ENCODE measurements at regions not wholly inside any gene's neighbourhood (a gene's known extent, or its start where the extent isn't known, plus 50 kb on each side); places are given as distances from the start of the nearest gene placed in this dataset.

GRCh38 chr7:24475166-24475961 lies 97.9 kb upstream of the PALS2 start:
- no peak for DNase-seq (ENCODE audit: low read depth, low spot score)

DNA sequence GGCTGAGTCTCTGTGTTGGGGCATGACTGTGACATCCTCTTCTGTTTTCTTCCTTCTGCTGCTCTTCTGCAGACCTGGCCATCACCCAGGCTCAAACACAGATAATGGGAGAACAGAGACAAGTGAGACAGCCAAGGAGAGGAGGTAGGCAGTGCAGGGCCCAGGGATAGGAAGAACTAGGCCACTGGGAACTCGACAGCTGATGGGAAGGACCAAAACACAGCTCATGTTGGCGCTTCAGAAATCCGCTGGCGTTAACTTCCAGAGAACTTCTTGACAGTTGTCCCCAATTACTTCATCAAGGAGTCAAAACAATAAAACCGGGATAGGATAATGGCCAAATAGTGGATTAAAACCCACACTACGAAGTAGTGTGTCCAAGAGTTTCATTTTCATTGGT lies 97.0 kb upstream of the PALS2 start:
- no peak for DNase-seq (ENCODE audit: low read depth, low spot score)

- peak; percentile 57 for DNase-seq (ENCODE audit: low read depth, low spot score)
These were observed 95.7 kb upstream of the PALS2 start for GRCh38 chr7:24477398-24478136.

DNA sequence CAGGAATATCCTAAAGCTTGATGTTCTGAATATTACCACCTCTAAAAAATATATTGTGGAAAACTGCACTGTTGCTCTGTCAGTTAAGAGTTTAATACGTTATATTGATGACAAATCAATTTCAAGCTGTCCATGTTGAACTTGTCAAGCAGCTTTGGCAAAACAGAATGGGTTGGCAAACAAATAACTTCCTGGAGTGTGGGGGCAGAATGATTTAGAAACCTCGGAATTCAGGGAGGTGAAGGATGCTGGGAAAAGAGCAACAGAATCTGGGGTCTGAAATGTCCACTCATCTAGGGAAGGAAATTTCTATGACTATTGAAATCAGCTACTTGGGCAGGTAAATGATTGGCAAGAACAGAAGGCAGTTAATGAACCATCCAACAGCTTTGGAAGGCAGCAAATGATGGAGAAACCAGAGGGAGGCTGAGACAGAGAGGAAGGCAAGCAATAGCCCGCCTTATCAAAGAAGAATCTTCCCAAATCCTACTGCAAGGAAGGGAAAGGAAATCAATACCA lies 95.1 kb upstream of the PALS2 start:
- no peak for DNase-seq (ENCODE audit: low read depth, low spot score)

GRCh38 chr7:24480501-24480900 lies 92.8 kb upstream of the PALS2 start:
- DNase-seq (ENCODE audit: low read depth, low spot score), result no peak

GRCh38 chr7:24483804-24484203 lies 89.4 kb upstream of the PALS2 start:
- DNase-seq (ENCODE audit: low read depth, low spot score), result no peak

DNA sequence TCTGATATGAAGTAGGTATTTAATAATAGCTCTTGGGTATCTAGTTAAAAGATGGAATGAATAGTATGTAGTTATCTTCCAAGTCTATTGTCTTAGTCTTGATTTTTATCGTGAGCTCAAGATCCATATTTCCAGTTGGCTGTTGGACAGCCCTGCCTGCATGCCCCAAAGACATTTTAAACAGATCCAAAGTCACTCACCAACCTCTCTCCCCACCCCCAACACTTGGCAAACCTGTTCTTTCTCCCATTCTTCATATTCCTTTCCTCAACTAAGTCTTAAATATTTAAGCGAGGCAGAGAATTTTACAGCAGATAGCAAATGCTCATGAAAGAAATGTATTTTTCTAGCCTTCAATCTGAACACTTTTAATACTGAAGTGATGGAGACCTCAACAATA lies 80.7 kb upstream of the PALS2 start:
- no peak for DNase-seq (ENCODE audit: low read depth, low spot score)

- no peak for DNase-seq (ENCODE audit: low read depth, low spot score)
These were observed 78.4 kb upstream of the PALS2 start for GRCh38 chr7:24494832-24495231.

DNA sequence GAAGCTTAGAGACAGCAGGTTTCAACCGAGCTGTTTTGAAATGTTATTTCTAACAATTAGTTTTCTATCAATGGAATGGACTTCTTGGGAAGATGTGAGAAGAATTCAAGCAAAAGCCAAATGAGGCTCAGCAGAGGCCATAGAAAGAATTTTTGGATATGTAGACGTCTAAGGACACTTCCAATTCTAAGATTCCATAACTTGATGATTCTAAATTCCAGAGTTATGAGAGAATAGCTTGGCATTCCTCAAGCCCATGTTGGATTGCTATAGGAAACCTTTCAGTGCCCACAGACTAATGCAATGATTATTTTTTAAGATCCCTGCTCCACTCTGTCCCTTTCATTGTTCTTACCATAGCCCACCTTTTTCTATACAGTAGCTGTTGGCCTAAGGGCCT lies 77.2 kb upstream of the PALS2 start:
- DNase-seq (ENCODE audit: low read depth, low spot score), result no peak

DNA sequence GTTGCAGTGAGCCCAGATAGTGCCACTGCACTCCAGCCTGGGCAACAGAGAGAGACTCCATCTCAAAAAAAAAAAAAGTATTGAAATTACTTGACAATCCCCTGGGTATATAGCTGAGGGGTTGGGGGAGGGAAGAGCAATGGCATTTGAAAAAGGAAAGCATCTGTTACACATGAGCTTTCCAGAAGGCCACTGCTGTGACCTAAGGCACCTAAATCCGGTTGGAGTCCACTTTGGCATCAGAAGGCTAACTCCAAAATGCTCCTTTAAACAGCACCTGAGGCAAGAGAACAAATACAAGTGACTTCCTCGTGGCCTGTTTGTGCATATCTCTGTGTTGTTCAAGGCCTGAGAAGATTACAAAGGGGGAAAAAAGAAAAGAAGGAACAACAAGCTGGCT lies 74.8 kb upstream of the PALS2 start:
- peak; percentile 51 for DNase-seq (ENCODE audit: low read depth, low spot score)

DNA sequence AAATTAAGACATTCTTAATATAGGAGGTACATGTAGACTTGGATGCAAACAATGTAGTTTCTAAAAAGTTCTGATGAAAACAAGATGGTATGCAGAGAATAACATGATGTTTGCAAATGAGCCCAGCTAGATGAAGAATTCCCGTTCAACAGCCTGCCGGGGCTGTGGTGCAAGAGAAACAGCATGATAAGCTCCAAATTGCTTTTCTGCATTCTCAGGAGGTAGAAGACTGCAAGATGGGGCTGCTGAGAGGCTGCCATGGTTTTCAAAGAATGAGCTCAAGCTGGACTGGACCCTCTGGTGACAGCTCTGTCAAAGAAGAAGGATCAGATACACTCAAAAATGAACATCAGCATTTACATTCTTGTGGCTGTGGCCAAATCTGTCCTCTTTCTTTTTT lies 73.4 kb upstream of the PALS2 start:
- DNase-seq (ENCODE audit: low read depth, low spot score), result no peak

DNA sequence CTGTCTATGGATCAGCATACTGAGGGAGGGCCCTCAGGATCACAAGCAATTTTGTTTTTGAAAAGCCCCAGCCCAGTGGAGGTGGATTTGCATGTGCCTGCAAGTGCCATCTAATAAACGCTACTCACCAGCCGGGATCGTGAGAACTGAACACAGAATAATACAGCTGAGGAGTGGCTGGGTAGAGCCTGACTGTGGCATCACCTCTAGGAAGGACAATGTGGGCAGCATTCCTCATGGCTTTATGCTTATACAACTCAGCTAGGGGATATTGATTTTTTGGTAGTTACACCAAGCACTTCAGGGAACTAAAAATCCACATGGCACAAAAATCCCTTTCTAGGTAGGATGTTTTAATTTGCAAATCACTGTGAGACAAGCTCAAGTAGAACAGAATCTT lies 72.7 kb upstream of the PALS2 start:
- DNase-seq (ENCODE audit: low read depth, low spot score), result no peak

- no peak for DNase-seq (ENCODE audit: low read depth, low spot score)
These were observed 72.2 kb upstream of the PALS2 start for GRCh38 chr7:24501009-24501408.

DNA sequence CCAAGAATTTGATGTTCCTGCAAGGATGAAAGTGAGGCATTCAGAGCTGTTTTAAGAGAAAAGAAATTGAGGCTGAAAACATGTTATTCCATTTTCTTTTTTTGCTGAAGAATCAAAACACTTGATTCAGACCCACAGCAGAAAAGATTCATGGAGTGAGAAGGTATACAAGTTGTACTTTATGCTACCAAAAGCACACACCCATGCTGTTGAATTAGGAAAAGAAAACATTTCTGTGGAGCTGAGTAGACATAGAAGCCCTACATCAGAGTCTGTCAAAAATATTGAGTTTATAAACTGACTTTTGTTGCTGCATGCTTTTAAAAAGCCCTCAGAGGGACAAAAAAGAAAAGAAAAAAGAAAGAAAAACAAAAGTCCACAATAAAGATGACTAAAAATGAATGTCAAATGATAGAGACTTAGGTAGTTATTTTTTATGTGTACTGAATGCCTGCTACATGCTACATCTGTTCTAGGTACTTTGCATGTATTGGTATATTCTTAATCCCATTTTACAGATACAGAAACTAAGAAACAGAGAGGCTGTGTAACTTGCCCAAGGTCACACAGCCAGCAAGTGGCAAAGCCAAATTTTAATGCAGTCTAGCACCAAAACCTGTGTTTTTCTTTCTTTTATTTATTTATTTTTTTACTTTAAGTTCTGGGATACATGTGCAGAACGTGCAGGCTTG lies 71.7 kb upstream of the PALS2 start:
- DNase-seq (ENCODE audit: low read depth, low spot score), result no peak

DNA sequence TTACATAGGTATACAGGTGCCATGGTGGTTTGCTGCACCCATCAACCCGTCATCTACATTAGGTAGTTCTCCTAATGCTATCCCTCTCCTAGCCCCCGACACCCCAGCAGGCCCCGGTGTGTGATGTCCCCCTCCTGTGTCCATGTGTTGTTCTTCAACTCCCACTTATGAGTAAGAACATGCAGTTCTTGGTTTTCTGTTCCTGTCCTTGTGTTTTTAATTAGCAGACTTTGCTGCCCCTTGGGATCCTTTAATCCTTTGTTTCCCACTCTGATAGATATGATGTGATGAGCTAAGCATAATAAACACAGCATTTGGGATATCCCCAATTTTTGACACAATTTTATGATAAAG lies 71.1 kb upstream of the PALS2 start:
- DNase-seq (ENCODE audit: low read depth, low spot score), result no peak

- DNase-seq (ENCODE audit: low read depth, low spot score), result no peak
These were observed 69.7 kb upstream of the PALS2 start for GRCh38 chr7:24503506-24503905.

GRCh38 chr7:24504040-24504439 lies 69.2 kb upstream of the PALS2 start:
- no peak for DNase-seq (ENCODE audit: low read depth, low spot score)

DNA sequence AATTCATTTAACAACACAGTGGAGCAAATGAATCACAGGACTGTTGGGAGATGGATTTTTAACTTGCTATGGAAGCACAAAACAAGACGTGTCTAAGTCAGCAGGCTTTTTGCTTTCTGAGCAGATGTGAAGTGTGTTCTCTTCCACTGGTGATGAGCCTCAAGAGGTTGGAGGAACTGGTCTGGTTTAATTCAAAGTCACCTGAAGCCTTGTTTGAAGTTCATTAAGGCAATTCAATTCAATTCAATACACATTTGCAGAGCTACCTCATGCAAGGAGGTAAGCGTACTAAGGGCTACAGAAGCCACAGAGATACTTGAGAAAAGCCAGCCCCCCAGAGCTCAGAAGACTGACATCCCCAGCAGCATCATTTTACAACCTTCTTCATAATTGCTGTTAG lies 68.4 kb upstream of the PALS2 start:
- DNase-seq (ENCODE audit: low read depth, low spot score), result no peak

GRCh38 chr7:24505968-24506367 lies 67.3 kb upstream of the PALS2 start:
- no peak for DNase-seq (ENCODE audit: low read depth, low spot score)

- DNase-seq (ENCODE audit: low read depth, low spot score), result no peak
These were observed 64.9 kb upstream of the PALS2 start for GRCh38 chr7:24508316-24508715.

GRCh38 chr7:24510759-24511158 lies 62.5 kb upstream of the PALS2 start:
- DNase-seq (ENCODE audit: low read depth, low spot score), result no peak

- DNase-seq (ENCODE audit: low read depth, low spot score), result no peak
These were observed 56.1 kb upstream of the PALS2 start for GRCh38 chr7:24517166-24517565.

Measured in ELF-1 (cell line).